ENCODE measurements at regions not wholly inside any gene's neighbourhood (a gene's known extent, or its start where the extent isn't known, plus 50 kb on each side); places are given as distances from the start of the nearest gene placed in this dataset.

GRCh38 chr11:121807051-121807450 lies 309.0 kb downstream of the BLID start:
- TF ChIP-seq CTCF (IDR thresholded peaks at IDR 0.05) (no peak), POLR2A (IDR thresholded peaks at IDR 0.05) (no peak)
